SK-N-MC (cell line): ENCODE measurements at regions not wholly inside any gene's neighbourhood (a gene's known extent, or its start where the extent isn't known, plus 50 kb on each side); places are given as distances from the start of the nearest gene placed in this dataset.

Experiments
- EZH2 ChIP-seq: fragments of 200-600 bp; sonication (generic); IDR thresholded peaks from one replicate; pipeline ENCODE4 v1.6.1; 2017; ENCODE audit warnings: antibody characterized with exemption
- POLR2AphosphoS5 ChIP-seq: IDR thresholded peaks from 2 replicates; pipeline ENCODE4 v1.6.1; 2012; ENCODE audit warnings: mild to moderate bottlenecking, low read depth, low read length, borderline replicate concordance

DNA sequence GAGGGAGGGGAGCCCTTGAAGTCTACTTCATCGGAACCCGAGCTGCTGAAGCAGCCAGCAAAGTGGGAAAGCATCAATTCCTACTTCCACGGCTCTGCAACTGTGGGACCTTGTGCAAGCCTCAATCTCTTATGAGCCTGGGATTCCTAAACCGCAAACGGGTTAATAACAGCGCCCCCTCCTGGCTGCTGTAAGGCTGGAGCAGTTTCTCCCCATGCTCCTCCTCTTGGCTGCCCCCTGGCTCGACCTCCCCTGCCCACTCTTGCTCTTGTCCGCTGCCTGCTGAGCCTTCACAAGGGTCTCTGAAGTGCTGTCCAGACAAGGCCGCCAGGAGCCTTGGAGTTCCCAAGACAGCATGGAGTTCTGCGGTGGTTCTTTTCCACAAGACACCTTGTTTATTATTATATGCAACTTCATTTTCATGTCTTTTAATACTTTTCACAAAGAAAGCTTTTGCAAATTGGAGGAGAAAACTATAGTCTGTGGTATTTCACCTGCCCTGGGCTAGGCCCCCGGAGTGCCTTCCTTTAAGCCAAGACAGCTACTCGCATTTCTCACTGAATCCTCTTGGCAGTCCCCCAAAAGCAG lies 157.2 kb downstream of the DDX1 start:
- TF ChIP-seq POLR2AphosphoS5, result no peak
- TF ChIP-seq EZH2, result no peak
